ENCODE measurements at regions not wholly inside any gene's neighbourhood (a gene's known extent, or its start where the extent isn't known, plus 50 kb on each side); places are given as distances from the start of the nearest gene placed in this dataset.

GRCh38 chr18:56332371-56332770 lies 306.0 kb downstream of the TXNL1 start:
- H3K36me3 ChIP-seq (ENCODE audit: insufficient read depth, low read length), result no peaks in the 10 kb centered on the region
- H3K79me2 ChIP-seq (ENCODE audit: insufficient read depth, low read length), result no peaks in the 10 kb centered on the region
- Mint-ChIP-seq H3K4me3 (ENCODE audit: unreplicated experiment) (no peak overlapping the region), H3K9me3 (ENCODE audit: unreplicated experiment) (peaks cover 2% of the 10 kb centered on the region), H3K27ac (ENCODE audit: unreplicated experiment) (no peak overlapping the region), H3K4me1 (ENCODE audit: low read depth, unreplicated experiment) (peaks cover 9% of the 10 kb centered on the region), H3K36me3 (ENCODE audit: low read depth, unreplicated experiment) (no peaks in the 10 kb centered on the region), H3K27me3 (ENCODE audit: low read depth, unreplicated experiment) (no peaks in the 10 kb centered on the region)
- H3K27ac ChIP-seq (ENCODE audit: low read depth, low read length), result no peak overlapping the region
- FAIRE-seq (no peak), DNase-seq (ENCODE audit: low read depth) (no peak)
- TF ChIP-seq CTCF (IDR thresholded peaks at IDR 0.05; ENCODE audit: insufficient read depth, low read depth, low read length) (no peak), EZH2 (IDR thresholded peaks at IDR 0.05; ENCODE audit: insufficient read depth, low read length) (no peak)
- no peaks in the 10 kb centered on the region for H3K4me1 ChIP-seq (ENCODE audit: insufficient read depth, low read length)
- H3K9me3 ChIP-seq (ENCODE audit: insufficient read depth, low read depth, low read length), result no peaks in the 10 kb centered on the region
- H2AFZ ChIP-seq (ENCODE audit: low read depth, low read length), result no peak overlapping the region
- no peak overlapping the region for H3K4me3 ChIP-seq (ENCODE audit: insufficient read depth, low read depth, low read length)
- H3K4me2 ChIP-seq (ENCODE audit: low read length), result no peak overlapping the region
- no peaks in the 10 kb centered on the region for H4K20me1 ChIP-seq (ENCODE audit: insufficient read depth, low read length)
- no peak overlapping the region for H3K9ac ChIP-seq (ENCODE audit: low read length)
- H3K27me3 ChIP-seq (ENCODE audit: insufficient read depth, low read length), result no peaks in the 10 kb centered on the region

GRCh38 chr18:56330366-56331110 lies 307.9 kb downstream of the TXNL1 start:
- H4K20me1 ChIP-seq (ENCODE audit: insufficient read depth, low read length), result no peaks in the 10 kb centered on the region
- peaks cover 2% of the 10 kb centered on the region for H3K9me3 Mint-ChIP-seq (ENCODE audit: unreplicated experiment)
- DNase-seq (ENCODE audit: low read depth) (no peak), FAIRE-seq (no peak)
- H3K9me3 ChIP-seq (ENCODE audit: insufficient read depth, low read depth, low read length), result no peaks in the 10 kb centered on the region
- no peaks in the 10 kb centered on the region for H3K36me3 ChIP-seq (ENCODE audit: insufficient read depth, low read length)
- no peaks in the 10 kb centered on the region for H3K36me3 Mint-ChIP-seq (ENCODE audit: low read depth, unreplicated experiment)
- no peak overlapping the region for H2AFZ ChIP-seq (ENCODE audit: low read depth, low read length)
- no peak overlapping the region for H3K4me3 Mint-ChIP-seq (ENCODE audit: unreplicated experiment)
- H3K27ac ChIP-seq (ENCODE audit: low read depth, low read length), result no peak overlapping the region
- peaks cover 6% of the 10 kb centered on the region for H3K27me3 Mint-ChIP-seq (ENCODE audit: low read depth, unreplicated experiment)
- H3K4me1 Mint-ChIP-seq (ENCODE audit: low read depth, unreplicated experiment), result peaks cover 9% of the 10 kb centered on the region
- no peak overlapping the region for H3K27ac Mint-ChIP-seq (ENCODE audit: unreplicated experiment)
- H3K27me3 ChIP-seq (ENCODE audit: insufficient read depth, low read length), result no peaks in the 10 kb centered on the region
- H3K4me3 ChIP-seq (ENCODE audit: insufficient read depth, low read depth, low read length), result no peak overlapping the region
- H3K4me2 ChIP-seq (ENCODE audit: low read length), result no peak overlapping the region
- no peaks in the 10 kb centered on the region for H3K79me2 ChIP-seq (ENCODE audit: insufficient read depth, low read length)
- H3K9ac ChIP-seq (ENCODE audit: low read length), result no peak overlapping the region
- no peaks in the 10 kb centered on the region for H3K4me1 ChIP-seq (ENCODE audit: insufficient read depth, low read length)
- TF ChIP-seq EZH2 (IDR thresholded peaks at IDR 0.05; ENCODE audit: insufficient read depth, low read length), result no peak
- no peak for TF ChIP-seq CTCF (IDR thresholded peaks at IDR 0.05; ENCODE audit: insufficient read depth, low read depth, low read length)

GRCh38 chr18:56329536-56329935 lies 308.9 kb downstream of the TXNL1 start:
- Histone ChIP-seq H3K4me1 (ENCODE audit: insufficient read depth, low read length) (no peaks in the 10 kb centered on the region), H2AFZ (ENCODE audit: low read depth, low read length) (no peak overlapping the region), H3K36me3 (ENCODE audit: insufficient read depth, low read length) (no peaks in the 10 kb centered on the region), H3K27me3 (ENCODE audit: insufficient read depth, low read length) (no peaks in the 10 kb centered on the region), H3K4me2 (ENCODE audit: low read length) (no peak overlapping the region), H3K27ac (ENCODE audit: low read depth, low read length) (no peak overlapping the region), H3K79me2 (ENCODE audit: insufficient read depth, low read length) (no peaks in the 10 kb centered on the region), H3K4me3 (ENCODE audit: insufficient read depth, low read depth, low read length) (no peak overlapping the region), H3K9ac (ENCODE audit: low read length) (no peak overlapping the region), H4K20me1 (ENCODE audit: insufficient read depth, low read length) (no peaks in the 10 kb centered on the region), H3K9me3 (ENCODE audit: insufficient read depth, low read depth, low read length) (no peaks in the 10 kb centered on the region)
- Mint-ChIP-seq H3K4me1 (ENCODE audit: low read depth, unreplicated experiment) (peaks cover 9% of the 10 kb centered on the region), H3K27me3 (ENCODE audit: low read depth, unreplicated experiment) (peaks cover 7% of the 10 kb centered on the region), H3K27ac (ENCODE audit: unreplicated experiment) (no peak overlapping the region), H3K4me3 (ENCODE audit: unreplicated experiment) (no peak overlapping the region), H3K9me3 (ENCODE audit: unreplicated experiment) (peaks cover 2% of the 10 kb centered on the region), H3K36me3 (ENCODE audit: low read depth, unreplicated experiment) (no peaks in the 10 kb centered on the region)
- FAIRE-seq (no peak), DNase-seq (ENCODE audit: low read depth) (no peak)
- TF ChIP-seq CTCF (IDR thresholded peaks at IDR 0.05; ENCODE audit: insufficient read depth, low read depth, low read length) (no peak), EZH2 (IDR thresholded peaks at IDR 0.05; ENCODE audit: insufficient read depth, low read length) (no peak)
